A673 (cell line): ENCODE measurements at regions not wholly inside any gene's neighbourhood (a gene's known extent, or its start where the extent isn't known, plus 50 kb on each side); places are given as distances from the start of the nearest gene placed in this dataset.

Experiments used
- CTCF ChIP-seq: fragments of 300-800, 200-600 bp; sonication (generic); conservative IDR thresholded peaks from 2 replicates; pipeline ENCODE4 v1.5.1; 2017; ENCODE audit warnings: low read depth, mild to moderate bottlenecking, antibody characterized with exemption, low read length, moderate library complexity, mixed read lengths
- EZH2 ChIP-seq: fragments of 200-600 bp; sonication (generic); IDR thresholded peaks from 2 replicates; pipeline ENCODE4 v1.6.1; 2017; ENCODE audit warnings: borderline replicate concordance, low read depth, mild to moderate bottlenecking, mixed read lengths, antibody characterized with exemption, low read length; ENCODE audit not compliant: poor library complexity, severe bottlenecking

DNA sequence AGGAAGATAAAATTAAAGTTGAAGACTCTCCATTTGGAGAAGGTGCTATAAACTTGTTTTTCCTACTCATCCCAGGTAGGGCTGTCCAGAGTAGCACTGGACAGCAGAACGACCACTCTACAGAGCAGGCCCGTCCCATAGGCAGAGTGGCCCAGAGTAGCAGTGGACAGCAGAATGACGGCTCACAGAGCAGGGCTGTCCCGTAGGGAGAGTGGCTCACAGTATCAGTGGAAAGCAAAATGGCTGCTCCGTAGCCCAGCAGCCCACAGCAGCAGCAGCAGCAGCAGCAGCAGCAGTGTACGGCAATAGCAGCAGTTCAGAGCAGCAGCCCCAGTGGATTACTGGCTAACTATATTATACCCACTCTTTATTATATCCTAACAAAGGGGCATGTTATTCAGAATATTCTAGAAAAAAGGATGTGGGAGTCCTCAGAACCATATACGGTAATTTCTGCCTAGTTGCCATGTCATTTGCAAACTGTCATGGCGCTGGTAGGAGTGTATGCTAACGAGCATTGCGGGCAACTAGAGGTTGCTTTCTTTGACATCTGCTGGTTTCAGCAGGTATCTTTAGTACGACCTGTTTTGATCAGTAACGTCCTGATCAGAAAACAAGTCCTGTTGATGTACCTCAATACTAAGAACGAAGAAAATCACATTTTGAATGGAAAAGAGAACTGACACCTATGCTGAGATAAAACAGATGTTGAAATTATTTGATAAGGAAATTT is 567.3 kb downstream of the SLC16A7 start:
- TF ChIP-seq CTCF (no peak), EZH2 (no peak)
